ENCODE measurements at regions not wholly inside any gene's neighbourhood (a gene's known extent, or its start where the extent isn't known, plus 50 kb on each side); places are given as distances from the start of the nearest gene placed in this dataset.

DNA sequence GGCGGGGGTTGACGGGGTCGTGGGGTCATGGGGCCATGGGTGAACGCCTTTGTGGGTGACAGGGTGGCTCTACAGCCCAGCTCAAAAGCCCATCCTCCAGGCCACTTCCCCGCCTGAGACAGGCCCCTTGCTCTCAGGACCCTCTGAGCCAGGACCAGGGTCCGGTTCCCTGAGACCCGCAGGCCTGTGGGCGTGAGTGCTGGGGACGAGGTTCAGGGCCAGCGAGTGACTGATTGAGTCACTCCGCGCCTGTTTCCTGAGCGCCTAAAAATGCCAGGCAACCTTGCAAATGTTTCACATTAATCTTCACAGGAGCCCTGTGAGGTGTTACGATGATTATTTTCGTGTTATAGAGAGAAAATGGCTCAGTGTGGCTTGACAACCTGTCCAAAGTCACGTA lies 97.8 kb downstream of the ZNF674 start:
- no peak for DNase-seq

DNA sequence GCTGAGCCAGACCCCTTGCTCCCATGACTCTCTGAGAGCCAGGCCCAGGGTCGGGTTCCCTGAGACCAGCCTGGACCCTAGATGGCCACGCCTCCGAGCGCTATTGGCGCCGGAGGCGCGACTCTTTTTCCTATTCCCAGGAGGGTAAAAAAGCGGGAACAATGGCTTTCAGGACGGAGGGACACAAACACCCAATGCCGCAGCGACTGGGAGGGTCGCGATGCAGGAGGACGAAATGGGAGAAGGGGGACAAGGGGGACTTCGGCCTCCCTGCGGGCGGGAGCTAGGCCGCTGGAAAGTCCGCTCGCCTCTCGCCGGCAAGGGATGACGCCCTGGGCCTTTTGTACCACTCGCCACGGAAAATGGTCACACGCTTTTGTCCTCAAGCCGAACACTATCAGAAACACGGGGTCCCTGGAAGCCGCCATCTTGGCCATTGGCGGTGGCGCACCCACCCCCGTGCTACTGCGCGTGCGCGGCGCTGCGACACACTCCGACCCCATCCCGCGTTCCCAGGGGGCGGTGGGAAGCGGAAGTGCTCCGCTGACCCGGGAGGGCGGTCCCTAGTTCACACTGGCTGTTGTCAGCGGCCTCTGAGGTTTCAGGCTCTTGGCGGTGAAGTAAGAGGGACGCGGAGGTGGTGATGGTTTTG lies 98.4 kb downstream of the ZNF674 start:
- peak; percentile 53 for DNase-seq

DNA sequence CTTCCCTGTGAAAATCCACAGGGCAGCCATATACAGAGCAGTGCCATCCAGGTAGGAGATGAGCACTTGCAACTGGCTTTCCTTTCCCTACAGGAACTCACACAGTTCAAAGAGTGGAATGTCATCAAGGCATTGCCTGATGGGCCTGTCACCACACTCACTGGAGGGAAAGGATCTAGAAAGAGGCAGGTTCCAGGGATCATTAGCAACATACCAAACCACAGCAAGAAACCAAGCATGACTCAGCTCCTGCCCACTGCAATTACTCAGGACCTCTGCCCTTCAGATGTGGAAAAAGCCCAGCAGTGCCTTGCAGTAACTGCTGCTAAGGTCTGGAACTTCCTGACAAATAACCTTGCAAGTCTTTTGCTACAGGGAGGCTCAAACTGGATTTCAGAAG lies 101.2 kb downstream of the ZNF674 start:
- no peak for DNase-seq

DNA sequence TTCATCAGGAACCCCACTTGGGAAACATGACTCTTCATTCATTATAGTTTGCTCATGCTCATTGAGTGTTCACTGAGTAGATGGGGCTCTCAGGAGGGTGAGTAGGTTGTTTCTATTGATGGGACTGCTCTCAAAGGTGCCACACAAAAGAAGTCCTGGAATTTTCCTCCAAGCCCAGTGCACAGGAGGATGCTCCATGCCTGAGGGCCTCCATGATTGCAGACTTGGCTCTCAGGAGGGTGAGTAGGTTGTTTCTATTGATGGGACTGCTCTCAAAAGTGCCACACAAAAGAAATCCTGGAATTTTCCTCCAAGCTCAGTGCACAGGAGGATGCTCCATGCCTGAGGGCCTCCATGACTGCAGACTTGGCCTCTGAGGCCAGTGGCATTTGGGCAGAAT lies 108.5 kb downstream of the ZNF674 start:
- DNase-seq: no peak

DNA sequence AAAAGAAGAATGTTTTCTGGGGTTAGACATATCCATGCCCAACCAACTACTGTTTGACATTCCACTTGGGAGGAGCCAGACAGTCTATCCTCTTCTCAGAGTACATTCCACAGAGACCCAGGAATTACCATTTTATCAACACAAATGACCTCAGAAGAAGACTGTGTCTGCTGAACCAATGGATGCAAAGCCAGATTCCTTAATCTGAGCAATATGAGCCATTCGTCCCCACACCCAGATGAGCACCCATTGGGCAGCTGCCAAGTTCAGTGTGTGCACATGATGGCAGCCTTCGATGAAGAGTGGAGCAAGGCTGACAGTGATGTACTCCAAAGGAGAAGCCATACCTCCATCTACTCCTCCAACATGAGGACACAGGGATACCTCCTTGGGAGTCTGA lies 111.3 kb downstream of the ZNF674 start:
- no peak for DNase-seq

DNA sequence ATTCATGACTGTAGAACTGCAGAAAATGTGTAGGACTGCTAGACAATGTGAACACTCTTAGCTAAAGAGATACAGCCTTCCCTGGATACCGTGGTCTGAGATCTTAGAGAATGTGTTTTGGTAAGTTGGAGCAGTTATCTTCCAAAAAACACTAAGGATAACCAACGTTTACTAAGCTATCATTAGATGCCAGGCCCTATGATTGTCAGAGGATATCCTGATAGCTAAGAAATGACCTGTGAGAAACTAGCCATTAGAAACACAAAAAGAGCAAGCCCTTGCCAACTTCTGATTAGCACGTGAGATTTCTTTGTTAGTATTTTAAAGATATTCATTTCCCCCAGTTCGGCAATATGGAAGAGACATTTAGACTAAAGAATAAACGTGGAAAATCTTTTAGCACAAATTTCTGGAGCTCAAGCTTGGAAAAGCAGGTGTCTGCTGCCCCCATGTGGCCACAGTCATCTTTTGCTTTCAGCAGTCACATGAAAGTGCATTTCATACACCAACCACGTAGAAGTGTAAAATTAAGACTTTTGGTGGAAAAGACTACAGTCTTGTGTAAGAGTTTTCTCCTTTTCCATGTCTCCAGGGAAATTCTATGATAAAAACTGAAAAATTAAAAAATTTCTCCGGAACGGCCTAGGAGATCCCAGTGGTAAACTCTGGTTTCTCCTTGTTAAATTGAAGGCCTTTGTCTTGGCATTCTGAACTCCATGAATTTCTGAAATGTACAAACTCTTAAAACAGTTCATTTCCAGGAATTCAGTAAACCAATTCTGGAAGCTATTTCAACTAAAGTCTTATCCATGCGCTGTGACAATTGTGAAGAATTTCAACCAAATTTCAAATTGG lies 136.4 kb downstream of the ZNF674 start:
- peak; percentile 2 for DNase-seq

DNA sequence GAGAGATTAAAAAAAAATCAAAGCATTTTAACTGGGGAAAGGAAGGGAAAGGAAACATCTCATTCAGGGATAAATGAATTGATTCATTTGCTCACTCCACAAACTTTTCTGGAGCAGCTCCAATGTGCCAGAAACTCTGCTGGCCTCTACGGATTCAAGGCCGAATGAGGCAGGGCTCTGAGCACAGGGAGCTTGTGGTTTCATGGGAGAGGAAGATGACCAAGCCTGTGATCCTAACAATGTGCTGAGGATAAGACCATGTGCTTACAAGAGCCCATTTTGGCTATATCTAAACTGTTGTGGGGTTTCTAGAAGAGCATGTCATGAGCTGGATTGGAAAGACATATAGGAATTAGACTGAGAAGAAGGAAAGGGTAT lies 137.5 kb downstream of the ZNF674 start:
- DNase-seq: no peak

DNA sequence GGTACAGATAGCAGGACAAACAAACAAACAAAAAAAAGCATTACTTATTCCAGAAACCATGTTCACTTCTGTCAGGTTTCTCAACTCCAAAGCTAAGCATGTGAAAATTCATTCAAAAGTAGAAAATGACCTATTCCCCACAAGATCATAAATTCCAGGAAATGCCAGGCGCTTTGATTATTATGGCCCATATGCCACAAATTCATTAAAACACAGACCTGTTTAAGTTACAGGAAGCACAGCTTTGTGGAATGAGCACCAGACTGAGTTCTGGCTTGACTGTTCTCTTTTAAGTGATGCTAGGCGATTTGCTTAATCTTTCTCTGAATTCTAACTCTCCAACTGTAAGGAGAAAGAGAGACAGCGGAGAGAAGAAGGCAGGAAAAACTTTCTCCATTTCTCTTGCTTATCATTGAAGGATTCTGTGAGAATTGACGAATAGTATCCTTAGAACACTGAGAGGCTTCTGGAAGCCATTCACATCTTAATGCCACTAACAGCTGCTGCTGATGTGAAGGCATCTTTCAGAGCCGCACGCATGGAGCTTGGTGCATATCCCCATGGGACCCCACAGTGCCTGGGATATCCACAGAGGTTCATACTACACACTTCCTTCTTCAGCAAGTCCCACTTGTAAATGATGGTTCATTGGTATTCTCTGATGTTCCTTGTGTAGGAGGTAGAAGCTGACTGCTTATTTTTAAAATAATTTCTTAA lies 138.0 kb downstream of the ZNF674 start:
- no peak for DNase-seq

DNA sequence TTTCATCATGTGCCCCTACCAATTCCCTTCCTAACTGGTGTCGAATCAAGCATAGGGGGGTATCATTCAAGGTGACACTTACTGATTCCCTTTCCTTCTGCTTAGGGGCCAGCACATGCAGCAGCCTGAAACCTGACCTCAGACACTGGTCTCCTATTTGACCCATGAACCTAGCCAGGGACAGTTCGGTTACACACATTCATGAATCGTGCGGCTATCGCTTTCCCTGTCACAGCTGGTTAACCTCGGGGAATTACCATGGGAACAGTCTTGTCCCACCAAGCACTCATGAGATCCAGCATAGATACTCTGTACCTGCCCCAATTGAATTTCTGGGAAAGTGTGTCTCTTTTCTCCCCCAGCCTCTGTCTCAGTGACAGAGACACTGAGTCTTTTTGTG lies 140.4 kb downstream of the ZNF674 start:
- DNase-seq: no peak

DNA sequence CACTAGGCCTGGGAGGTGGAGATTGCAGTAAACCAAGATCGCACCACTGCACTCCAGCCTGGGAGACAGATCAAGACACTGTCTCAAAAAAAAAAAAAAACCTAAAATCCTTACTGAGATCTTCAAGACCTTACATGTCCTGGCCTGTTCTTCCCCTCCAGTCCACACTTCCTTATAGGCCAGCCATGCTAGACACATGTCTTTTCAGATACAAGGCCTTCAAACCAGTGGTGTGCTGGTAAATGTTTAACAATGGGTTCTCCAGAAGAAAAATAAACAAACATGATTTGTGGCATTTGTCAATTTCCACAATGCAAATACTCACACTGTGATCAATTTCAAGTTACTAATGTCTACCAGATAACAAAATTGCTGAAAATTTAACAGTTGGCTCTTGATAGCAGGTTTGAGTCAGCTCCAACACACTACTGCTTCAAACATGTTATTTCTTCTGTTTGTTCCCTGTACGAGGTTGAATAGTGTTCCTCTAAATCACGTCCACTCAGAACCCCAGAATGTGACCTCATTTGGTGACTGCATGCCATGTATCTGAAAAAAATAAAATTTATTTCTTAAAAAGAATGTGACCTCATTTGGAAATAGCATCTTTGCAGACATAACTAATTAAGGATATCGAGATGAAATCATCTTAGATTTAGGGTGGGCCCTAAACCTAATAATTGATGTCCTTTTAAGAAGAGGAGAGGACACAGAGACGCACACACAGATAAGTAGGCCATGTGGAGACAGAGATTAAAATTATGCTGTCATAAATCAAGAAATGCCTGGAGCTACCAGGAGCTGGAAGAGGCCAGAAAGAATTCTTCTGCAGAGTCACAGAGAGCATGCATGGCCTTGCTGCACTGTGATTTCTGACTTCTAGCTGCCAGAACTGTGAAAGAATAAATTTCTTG lies 144.4 kb downstream of the ZNF674 start:
- DNase-seq: no peak

DNA sequence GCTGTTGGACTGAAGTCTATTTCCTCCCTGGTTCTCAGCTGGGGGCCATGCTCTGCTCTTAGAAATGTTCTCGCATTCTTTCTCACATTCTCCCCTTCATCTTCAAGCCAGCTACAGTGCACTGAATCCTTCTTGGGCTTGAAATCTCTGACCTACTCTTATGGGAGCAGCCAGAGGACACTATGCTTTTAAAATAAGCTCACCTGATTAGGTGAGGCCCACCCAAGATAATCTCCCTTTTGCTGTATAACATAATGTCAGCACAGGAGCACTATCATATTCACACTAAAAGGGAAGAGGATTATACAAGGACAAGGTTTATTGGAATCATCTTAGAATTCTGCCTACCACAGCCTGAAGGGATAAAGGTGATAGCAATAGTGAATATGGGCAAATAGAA lies 146.3 kb downstream of the ZNF674 start:
- no peak for DNase-seq

DNA sequence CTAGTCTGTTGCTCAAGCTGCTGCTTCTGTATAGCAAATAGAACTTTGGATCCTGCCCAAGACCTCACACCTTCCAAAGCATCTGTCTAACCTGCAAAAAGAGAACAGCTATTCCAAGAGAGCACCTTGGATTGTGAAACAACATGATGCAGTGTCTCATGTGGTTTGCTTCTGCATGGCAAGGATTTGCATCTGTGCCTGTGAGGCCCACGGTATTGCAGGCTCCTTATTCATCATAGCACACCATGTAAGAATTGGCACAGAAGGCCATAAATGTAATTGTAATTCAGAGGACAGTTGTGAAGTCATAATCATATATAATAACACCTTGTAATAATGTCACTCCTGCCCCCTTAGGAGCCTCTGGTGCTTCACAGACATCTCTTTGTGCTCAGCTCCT lies 147.1 kb downstream of the ZNF674 start:
- DNase-seq: no peak

DNA sequence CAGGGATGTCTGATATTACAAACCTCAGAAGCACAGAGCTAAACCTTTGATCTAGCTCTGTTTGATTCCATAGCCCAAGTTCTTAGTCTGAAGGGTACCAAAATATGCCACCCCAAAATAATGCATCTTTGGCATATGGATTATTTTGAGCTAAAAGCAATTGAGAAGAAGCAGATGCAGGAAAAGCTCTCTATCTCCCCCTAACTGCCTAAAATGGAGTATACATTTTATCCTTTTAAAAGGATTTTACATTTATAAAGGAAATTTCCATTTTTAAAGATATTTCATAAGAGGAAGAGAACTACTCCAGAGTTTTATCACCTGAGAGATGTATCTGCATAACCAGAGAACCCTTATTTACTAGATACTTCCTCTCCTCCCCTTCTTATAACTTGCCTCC lies 158.7 kb downstream of the ZNF674 start:
- no peak for DNase-seq

DNA sequence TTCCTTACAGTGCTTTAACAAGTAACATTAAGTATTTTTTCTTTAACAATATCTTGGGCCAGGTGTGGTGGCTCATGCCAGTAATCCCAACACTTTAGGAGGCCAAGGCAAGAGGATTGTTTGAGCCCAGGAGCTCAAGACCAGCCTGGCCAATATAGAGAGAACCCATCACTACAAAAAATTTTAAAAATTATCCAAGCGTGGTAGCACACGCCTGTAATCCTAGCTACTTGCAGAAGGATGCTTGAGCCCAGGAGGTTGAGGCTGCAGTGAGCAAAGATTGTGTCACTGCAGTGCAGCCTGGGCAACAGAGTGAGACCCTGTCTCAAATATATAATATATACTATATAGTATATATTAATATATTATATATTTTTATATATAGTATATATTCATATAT lies 162.2 kb downstream of the ZNF674 start:
- no peak for DNase-seq

DNA sequence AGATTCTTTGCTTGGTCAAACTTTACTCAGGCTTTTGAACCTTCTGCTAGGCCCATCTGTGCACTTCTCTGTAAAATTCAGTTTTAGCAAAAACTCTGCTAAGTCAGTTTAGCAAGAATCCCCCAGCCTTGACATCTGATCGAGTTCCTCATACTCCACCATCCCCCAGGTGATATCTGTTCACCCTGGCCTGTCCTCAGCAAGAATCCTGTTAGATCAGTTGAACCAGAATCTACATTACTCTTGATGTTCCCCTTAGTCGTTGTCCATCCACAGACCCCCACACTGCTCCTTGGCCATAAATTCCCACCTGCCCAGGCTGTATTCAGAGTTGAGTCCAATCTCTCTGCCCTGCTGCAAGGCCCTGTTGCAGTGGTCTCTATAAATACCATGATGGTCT lies 162.6 kb downstream of the ZNF674 start:
- no peak for DNase-seq

DNA sequence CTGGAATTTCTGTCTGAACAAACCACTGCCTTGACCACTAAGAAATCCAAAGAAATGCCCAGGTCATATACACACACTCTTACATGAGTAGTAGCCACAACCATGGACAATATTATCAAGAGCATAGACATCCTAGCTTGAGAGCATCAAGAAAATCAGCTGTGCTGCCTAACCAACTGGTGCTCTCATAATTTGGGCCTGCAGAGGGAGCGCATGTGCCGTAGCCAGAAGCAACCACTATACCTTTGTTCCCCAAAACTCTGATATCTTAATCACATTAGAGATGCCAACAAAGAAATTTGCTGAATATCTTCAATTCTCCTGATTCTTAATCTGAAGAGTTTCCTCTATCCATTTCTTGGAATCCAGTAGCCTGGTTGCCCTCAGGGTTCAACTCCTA lies 163.6 kb downstream of the ZNF674 start:
- no peak for DNase-seq

DNA sequence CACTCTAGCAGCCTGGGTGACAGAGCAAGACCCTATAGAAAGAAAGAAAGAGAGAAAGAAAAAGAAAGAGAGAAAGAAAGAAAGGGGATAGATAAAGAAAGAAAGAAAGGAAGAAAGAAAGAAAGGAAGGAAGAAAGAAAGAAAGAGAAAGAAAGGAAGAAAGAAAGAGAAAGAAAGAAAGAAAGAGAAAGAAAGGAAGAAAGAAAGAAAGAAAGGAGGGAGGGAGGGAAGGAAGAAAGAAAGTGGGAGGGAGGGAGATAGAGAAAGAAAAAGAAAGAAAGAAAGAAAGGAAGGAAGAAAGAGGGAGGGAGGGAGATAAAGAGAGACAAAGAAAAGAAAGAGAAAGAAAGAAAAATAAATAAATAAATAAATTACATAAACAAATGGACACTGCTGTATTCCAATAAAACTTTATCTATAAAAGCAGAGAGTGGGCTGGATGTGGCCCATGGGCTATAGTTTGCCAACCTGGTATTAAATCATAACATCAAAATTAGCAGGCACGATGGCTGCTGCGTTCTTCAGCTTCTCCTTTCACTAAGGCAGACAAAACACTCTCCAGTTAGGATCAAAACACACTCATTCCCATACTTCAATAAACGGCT lies 165.0 kb downstream of the ZNF674 start:
- no peak for DNase-seq

DNA sequence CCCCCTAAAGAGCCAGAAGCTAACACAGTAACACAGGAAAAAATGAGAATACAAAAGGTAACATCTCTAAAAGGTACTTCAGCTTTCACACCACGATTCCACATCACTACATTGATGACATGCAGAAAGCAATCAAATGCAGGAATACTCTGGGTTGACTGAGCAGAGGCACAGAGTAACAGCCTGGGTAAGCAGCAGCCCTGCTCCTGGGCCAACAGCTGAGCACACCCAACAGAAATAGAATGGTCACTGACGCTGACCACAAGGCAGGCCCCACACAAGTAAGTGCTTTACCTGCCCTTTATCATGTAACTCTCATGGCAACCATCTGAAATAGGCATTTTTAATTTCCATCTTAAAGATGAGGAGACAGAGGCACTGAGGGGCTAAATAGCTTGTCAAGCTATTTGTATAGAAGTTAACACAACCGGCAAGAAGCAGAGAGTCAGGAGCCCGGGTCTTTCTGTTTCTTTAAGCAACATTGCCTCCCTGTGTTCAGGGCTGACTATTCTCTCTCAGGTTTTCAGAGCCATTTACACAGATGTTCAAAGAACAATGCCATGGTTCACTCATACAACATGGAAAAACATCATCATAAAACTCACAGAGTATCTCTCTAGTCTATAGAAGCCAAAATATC lies 168.9 kb downstream of the ZNF674 start:
- DNase-seq: no peak

DNA sequence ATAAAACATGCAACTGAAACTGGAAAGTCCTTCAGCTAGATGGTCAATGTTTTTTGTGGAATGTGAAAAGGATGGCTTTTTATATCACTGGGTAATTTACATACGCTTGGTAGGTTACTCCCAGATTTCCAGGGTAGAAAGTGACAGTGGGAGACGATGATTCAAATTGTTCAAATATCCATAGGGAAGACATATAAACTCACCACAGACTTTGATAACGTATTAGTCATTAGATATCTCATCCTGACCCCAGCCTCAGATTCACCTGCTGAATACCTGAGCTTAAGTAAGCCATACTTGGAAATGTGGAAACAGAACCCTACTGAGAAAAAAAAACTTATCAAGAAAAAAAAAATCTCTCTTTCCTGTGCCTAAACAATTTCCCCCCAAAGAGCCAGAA lies 169.4 kb downstream of the ZNF674 start:
- DNase-seq: no peak

DNA sequence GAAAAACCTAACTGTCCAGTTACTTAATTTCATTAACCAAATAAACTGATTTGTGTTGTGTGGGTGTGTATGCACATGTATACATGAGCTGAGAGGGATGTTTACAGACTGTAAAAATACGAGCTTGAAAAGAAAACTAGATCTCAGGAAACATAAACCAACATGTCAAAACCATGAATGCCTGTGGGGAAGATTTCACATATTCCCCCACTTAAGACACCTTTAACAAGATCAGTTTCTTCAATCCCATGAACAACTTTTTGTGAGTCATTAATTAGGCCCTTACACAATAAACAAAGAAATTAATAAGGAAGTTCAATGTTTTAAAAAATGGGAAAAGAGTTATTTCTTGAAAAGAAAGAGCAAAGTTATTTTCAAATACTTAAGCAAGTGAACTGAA lies 170.8 kb downstream of the ZNF674 start:
- no peak for DNase-seq

DNA sequence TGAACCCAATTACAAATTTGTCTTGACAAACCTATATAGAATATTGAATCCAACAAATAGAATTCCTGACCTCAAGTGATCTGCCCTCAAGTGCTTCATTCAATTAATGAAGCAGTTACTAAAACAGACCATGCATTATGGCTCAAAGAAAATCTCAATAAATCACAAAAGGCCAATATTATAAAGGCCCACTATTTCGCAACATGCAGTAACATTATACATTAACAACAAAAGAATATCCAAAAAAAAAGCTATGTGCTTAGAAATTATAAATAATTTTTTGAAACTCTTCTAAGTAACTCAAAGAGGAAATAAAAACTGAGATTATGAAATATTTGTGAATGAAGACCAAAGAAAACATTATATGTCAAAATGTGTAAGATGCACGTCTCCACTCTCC lies 177.7 kb downstream of the ZNF674 start:
- DNase-seq: no peak

Measured in GOT3 (cell line).